HepG2 (cell line): ENCODE measurements at regions not wholly inside any gene's neighbourhood (a gene's known extent, or its start where the extent isn't known, plus 50 kb on each side); places are given as distances from the start of the nearest gene placed in this dataset.

ENCODE experiments used
- ATAC-seq: fragments of 200-7000 bp; cut with Tn5 transposase; 3 replicates; pipeline ENCODE4 v1.9.1; 2020; ENCODE audit warnings: mild to moderate bottlenecking, moderate library complexity
- BruUV-seq: library from RNA; stranded (reverse); fragments of 400-500 nt; replicated peaks from 2 replicates; lab custom pipeline; 2021; lab: Mats Ljungman, UMichigan
- CTCF ChIA-PET: fragments of 300-600 bp; formaldehyde crosslinking; extraction: SDS; loops from one replicate; lab custom pipeline; 2021; ENCODE audit warnings: low total read pairs, inconsistent platforms, low intra/inter-chr PET ratio; lab: Yijun Ruan, JAX
- POLR2A ChIA-PET: fragments of 350-600 bp; sonication (Branson Sonifier 250); formaldehyde crosslinking; loops from one replicate; lab custom pipeline; 2020; ENCODE audit warnings: antibody characterized with exemption, inconsistent platforms; lab: Yijun Ruan, JAX
- DNase-seq: peaks from one replicate; pipeline ENCODE4 v3.0.0-alpha.2; 2015; ENCODE audit warnings: low spot score
- FAIRE-seq: peaks from 3 replicates; lab custom pipeline; 2011; peaks lifted over from hg19 to GRCh38; lab: Jason Lieb, UNC
- H2AFZ ChIP-seq: one replicate; pipeline ENCODE4 v1.6.1; 2011; ENCODE audit warnings: low read length, inconsistent platforms
- H3K27ac ChIP-seq: fragments of 300-600 bp; 3 replicates; pipeline ENCODE4 v1.8.0; 2011; ENCODE audit warnings: mixed run types, mild to moderate bottlenecking, mixed read lengths, low read length, inconsistent platforms; ENCODE audit not compliant: insufficient read depth; ENCODE audit errors: extremely low read length
- H3K27me3 ChIP-seq, 2 experiments: fragments of 200-600 bp in 1 of 2; 2 replicates in 1 of 2; 3 replicates in 1 of 2; pipeline versions ENCODE4 v1.6.0 to v1.8.0; 2011; ENCODE audit warnings: low read length in 2 of 2, mild to moderate bottlenecking in 2 of 2, moderate library complexity in 2 of 2, inconsistent platforms in 1 of 2; ENCODE audit not compliant: insufficient read depth in 2 of 2, control insufficient read depth in 1 of 2
- H3K36me3 ChIP-seq, 2 experiments: fragments of 200-600 bp in 1 of 2; replicated peaks in 1 of 2; 2 replicates in 1 of 2; 3 replicates in 1 of 2; pipeline versions ENCODE4 v1.5.1 to v1.8.0; 2011; ENCODE audit warnings: low read length in 2 of 2, inconsistent platforms in 1 of 2; ENCODE audit not compliant: insufficient read depth in 2 of 2, control insufficient read depth in 1 of 2
- H3K4me1 ChIP-seq: 2 replicates; pipeline ENCODE4 v1.5.1; 2012; ENCODE audit warnings: low read length, inconsistent platforms; ENCODE audit not compliant: insufficient read depth
- H3K4me2 ChIP-seq: 2 replicates; pipeline ENCODE4 v1.6.0; 2011; ENCODE audit warnings: low read depth, low read length, inconsistent platforms
- H3K4me3 ChIP-seq, 3 experiments: fragments of 200-600 bp in 1 of 3; sonication (generic), shearing (Covaris generic) in 1 of 3; replicated peaks in 1 of 3; 2 replicates each; pipeline ENCODE4 v1.5.1; 2011 to 2016; ENCODE audit warnings: low read length in 3 of 3, inconsistent platforms in 2 of 3, low read depth in 2 of 3, mild to moderate bottlenecking in 2 of 3, control low read depth in 1 of 3, mixed read lengths in 1 of 3; ENCODE audit not compliant: insufficient read depth in 1 of 3
- H3K79me2 ChIP-seq: one replicate; pipeline ENCODE4 v1.6.1; 2011; ENCODE audit warnings: low read length, inconsistent platforms; ENCODE audit not compliant: insufficient read depth
- H3K9ac ChIP-seq: 2 replicates; pipeline ENCODE4 v1.6.0; 2011; ENCODE audit warnings: mild to moderate bottlenecking, low read depth, low read length, inconsistent platforms; ENCODE audit not compliant: insufficient read depth
- H3K9me3 ChIP-seq: 2 replicates; pipeline ENCODE4 v1.5.1; 2012; ENCODE audit warnings: mild to moderate bottlenecking, low read length
- H4K20me1 ChIP-seq: 2 replicates; pipeline ENCODE4 v1.6.0; 2011; ENCODE audit warnings: inconsistent platforms, mild to moderate bottlenecking, low read length, moderate library complexity; ENCODE audit not compliant: insufficient read depth
- ARNT ChIP-seq: fragments of 450-650 bp; IDR thresholded peaks from 2 replicates; pipeline ENCODE4 v1.6.1; 2017
- ATF1 ChIP-seq: IDR thresholded peaks from 2 replicates; pipeline ENCODE4 v1.6.1; 2016; ENCODE audit warnings: mild to moderate bottlenecking, control low read depth
- EP300 ChIP-seq, 3 experiments: sonication (generic) in 1 of 3; formaldehyde crosslinking in 1 of 3; IDR thresholded peaks; 2 replicates each; pipeline versions ENCODE4 v1.5.1 to v1.6.1; 2011 to 2020; ENCODE audit warnings: low read depth in 2 of 3, low read length in 2 of 3, borderline replicate concordance in 1 of 3, improper control_type of control experiment in 1 of 3, mild to moderate bottlenecking in 1 of 3, missing genetic modification reagents in 1 of 3, moderate library complexity in 1 of 3
- ISX ChIP-seq: sonication (generic); formaldehyde crosslinking; conservative IDR thresholded peaks from 2 replicates; pipeline ENCODE4 v1.5.0; 2020; ENCODE audit warnings: missing genetic modification reagents
- SSRP1 ChIP-seq: IDR thresholded peaks from 2 replicates; pipeline ENCODE4 v1.6.1; 2016; ENCODE audit warnings: control low read depth
- ZBTB49 ChIP-seq: sonication (generic); formaldehyde crosslinking; IDR thresholded peaks from 2 replicates; pipeline ENCODE4 v1.4.0; 2020; ENCODE audit warnings: missing genetic modification reagents, borderline replicate concordance
- ZNF318 ChIP-seq: sonication (generic); formaldehyde crosslinking; IDR thresholded peaks from 2 replicates; pipeline ENCODE4 v1.4.0; 2020; ENCODE audit warnings: mild to moderate bottlenecking, missing genetic modification reagents
- ZNF552 ChIP-seq: sonication (generic); formaldehyde crosslinking; IDR thresholded peaks from 2 replicates; pipeline ENCODE4 v1.9.0; 2022; ENCODE audit warnings: missing genetic modification reagents, mild to moderate bottlenecking, borderline replicate concordance
- ZNF83 ChIP-seq: sonication (generic); formaldehyde crosslinking; IDR thresholded peaks from 2 replicates; pipeline ENCODE4 v1.4.0; 2020; ENCODE audit warnings: missing genetic modification reagents, mild to moderate bottlenecking, borderline replicate concordance
- ZNF841 ChIP-seq: sonication (generic); formaldehyde crosslinking; IDR thresholded peaks from 2 replicates; pipeline ENCODE4 v1.8.1; 2023; ENCODE audit warnings: missing genetic modification reagents, borderline replicate concordance
- WGBS: methylation state at CpG from one replicate; pipeline ENCODE4 v1.1.6; 2017; ENCODE audit warnings: low lambda C conversion rate; 5-methylcytosine and 5-hydroxymethylcytosine counted together
- in situ Hi-C: cut with HindIII; loops from 2 replicates; pipeline ENCODE4 v1.10.0; 2017; ENCODE audit warnings: low pct_unique_long_range_greater_than_20kb; ENCODE audit not compliant: extremely low pct_ligation_motif_present
- intact Hi-C: fragments of 100-400 bp; cut with micrococcal nuclease; formaldehyde crosslinking; loops from one replicate; pipeline ENCODE4 v1.10.0; 2022; ENCODE audit not compliant: unreplicated experiment
- TF ChIP-seq, protein P1 (sequence below): sonication (generic); formaldehyde crosslinking; IDR thresholded peaks from 2 replicates; pipeline ENCODE4 v1.4.0; 2020; ENCODE audit warnings: mild to moderate bottlenecking, low read depth, missing genetic modification reagents

DNA sequence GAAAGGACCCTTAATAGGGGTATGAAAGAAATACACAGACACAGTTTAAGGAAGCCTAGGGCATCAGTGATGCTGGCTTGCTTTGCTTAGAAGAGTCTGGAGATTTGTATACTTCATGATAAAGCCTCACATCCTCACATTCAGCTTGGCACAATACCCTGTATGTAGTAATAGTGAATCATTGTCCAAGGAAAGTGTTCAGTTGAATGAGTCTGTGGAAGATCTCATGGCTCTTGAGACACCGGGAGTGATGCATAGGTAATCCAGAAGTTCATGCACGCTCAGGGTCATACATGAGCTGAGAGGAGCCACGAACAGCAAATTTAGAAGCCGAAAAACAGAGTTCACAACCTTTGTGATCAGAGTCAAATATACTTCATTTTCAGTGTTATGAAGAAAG lies 537.2 kb upstream of the TMPRSS15 start:
- in situ Hi-C loops, result no loop called here
- H4K20me1 ChIP-seq, result no peaks in the 10 kb centered on the region
- CTCF ChIA-PET, result no interaction called here
- ATAC-seq, result no peak
- TF ChIP-seq ARNT (no peak), ATF1 (CRISPR knock-in tag) (no peak), ZNF552 (CRISPR knock-in tag) (no peak), ISX (CRISPR knock-in tag) (no peak), ZNF83 (CRISPR knock-in tag) (no peak), EP300 (IDR thresholded peaks at IDR 0.05; ENCODE audit: low read depth in 2 of 2, low read length in 2 of 2) (no peak), EP300 (CRISPR knock-in tag; IDR thresholded peaks at IDR 0.05; ENCODE audit: borderline replicate concordance) (no peak), ZBTB49 (CRISPR knock-in tag) (no peak), ZNF841 (CRISPR knock-in tag) (no peak), ZNF318 (CRISPR knock-in tag) (no peak), SSRP1 (no peak)
- TF ChIP-seq, protein P1, sequence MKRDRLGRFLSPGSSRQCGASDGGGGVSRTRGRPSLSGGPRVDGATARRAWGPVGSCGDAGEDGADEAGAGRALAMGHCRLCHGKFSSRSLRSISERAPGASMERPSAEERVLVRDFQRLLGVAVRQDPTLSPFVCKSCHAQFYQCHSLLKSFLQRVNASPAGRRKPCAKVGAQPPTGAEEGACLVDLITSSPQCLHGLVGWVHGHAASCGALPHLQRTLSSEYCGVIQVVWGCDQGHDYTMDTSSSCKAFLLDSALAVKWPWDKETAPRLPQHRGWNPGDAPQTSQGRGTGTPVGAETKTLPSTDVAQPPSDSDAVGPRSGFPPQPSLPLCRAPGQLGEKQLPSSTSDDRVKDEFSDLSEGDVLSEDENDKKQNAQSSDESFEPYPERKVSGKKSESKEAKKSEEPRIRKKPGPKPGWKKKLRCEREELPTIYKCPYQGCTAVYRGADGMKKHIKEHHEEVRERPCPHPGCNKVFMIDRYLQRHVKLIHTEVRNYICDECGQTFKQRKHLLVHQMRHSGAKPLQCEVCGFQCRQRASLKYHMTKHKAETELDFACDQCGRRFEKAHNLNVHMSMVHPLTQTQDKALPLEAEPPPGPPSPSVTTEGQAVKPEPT, result no peak
- TF ChIP-seq, all 625 proteins: peak for 0
- Histone ChIP-seq H3K9ac (no peak overlapping the region), H3K27ac (no peak overlapping the region), H3K79me2 (no peaks in the 10 kb centered on the region), H3K4me1 (no peaks in the 10 kb centered on the region), H3K9me3 (peaks cover 83% of the 10 kb centered on the region), H3K27me3 (no peaks in the 10 kb centered on the region), H2AFZ (no peak overlapping the region), H3K4me2 (no peak overlapping the region), H3K4me3 (no peak overlapping the region), H3K36me3 (no peaks in the 10 kb centered on the region)
- WGBS, result 2% methylated on average over 4 of the region's 4 CpGs
- no peak for DNase-seq
- no TSS peak for BruUV-seq
- POLR2A ChIA-PET, result no interaction called here
- intact Hi-C loops, result no loop called here
- FAIRE-seq, result no peak
